HEK293T (cell line): ENCODE measurements at regions not wholly inside any gene's neighbourhood (a gene's known extent, or its start where the extent isn't known, plus 50 kb on each side); places are given as distances from the start of the nearest gene placed in this dataset.

ENCODE experiments used
- BHLHE40 ChIP-seq: fragments of 450-650 bp; IDR thresholded peaks from 2 replicates; pipeline ENCODE4 v1.6.1; 2016; ENCODE audit warnings: mild to moderate bottlenecking, moderate library complexity, borderline replicate concordance
- CTBP1 ChIP-seq: fragments of 450-650 bp; IDR thresholded peaks from 2 replicates; pipeline ENCODE4 v1.6.1; 2016; ENCODE audit warnings: borderline replicate concordance
- ELF4 ChIP-seq: fragments of 450-650 bp; IDR thresholded peaks from 2 replicates; pipeline ENCODE4 v1.6.1; 2017; ENCODE audit warnings: antibody characterized with exemption
- FOXA1 ChIP-seq: fragments of 450-650 bp; IDR thresholded peaks from 2 replicates; pipeline ENCODE4 v1.6.1; 2016; ENCODE audit warnings: mild to moderate bottlenecking
- FOXK2 ChIP-seq: fragments of 450-650 bp; IDR thresholded peaks from 2 replicates; pipeline ENCODE4 v1.6.1; 2016; ENCODE audit warnings: mild to moderate bottlenecking
- FOXM1 ChIP-seq: fragments of 450-650 bp; IDR thresholded peaks from 2 replicates; pipeline ENCODE4 v1.6.1; 2017; ENCODE audit warnings: mild to moderate bottlenecking, borderline replicate concordance
- HDGF ChIP-seq: fragments of 450-650 bp; IDR thresholded peaks from 2 replicates; pipeline ENCODE4 v1.6.1; 2017; ENCODE audit warnings: antibody characterized with exemption, borderline replicate concordance
- L3MBTL2 ChIP-seq: fragments of 450-650 bp; conservative IDR thresholded peaks from 2 replicates; pipeline ENCODE4 v1.6.1; 2016; ENCODE audit warnings: mild to moderate bottlenecking
- LEF1 ChIP-seq: fragments of 450-650 bp; IDR thresholded peaks from 2 replicates; pipeline ENCODE4 v1.6.1; 2017; ENCODE audit warnings: mild to moderate bottlenecking, borderline replicate concordance
- NFRKB ChIP-seq: fragments of 450-650 bp; IDR thresholded peaks from 2 replicates; pipeline ENCODE4 v1.6.1; 2016; ENCODE audit warnings: mild to moderate bottlenecking, moderate library complexity
- SP1 ChIP-seq: fragments of 450-650 bp; IDR thresholded peaks from 2 replicates; pipeline ENCODE4 v1.6.1; 2017
- SUZ12 ChIP-seq: fragments of 450-650 bp; IDR thresholded peaks from 2 replicates; pipeline ENCODE4 v1.6.1; 2016; ENCODE audit warnings: mild to moderate bottlenecking
- TARDBP ChIP-seq: fragments of 450-650 bp; IDR thresholded peaks from 2 replicates; pipeline ENCODE4 v1.6.1; 2016
- ZNF384 ChIP-seq: fragments of 450-650 bp; IDR thresholded peaks from 2 replicates; pipeline ENCODE4 v1.6.1; 2016

DNA sequence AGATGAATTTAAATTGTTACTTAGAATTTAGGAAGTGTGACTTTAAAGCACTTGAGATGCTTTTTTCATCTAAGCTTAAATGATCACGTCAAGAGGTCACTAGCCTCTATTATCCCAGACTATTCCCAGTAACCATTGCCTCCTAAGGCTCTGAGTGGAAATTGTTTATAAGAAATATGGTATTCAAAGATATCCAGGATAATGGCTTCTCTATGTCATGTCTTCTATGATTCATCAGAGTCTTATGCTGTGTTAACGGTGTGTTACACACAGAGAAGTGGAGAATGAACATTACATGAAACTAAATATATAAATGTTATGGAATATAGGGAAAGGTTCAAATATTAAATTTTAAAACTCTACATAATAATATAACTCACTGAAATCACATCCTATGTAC is 79.8 kb upstream of the NBEA start:
- TF ChIP-seq CTBP1 (no peak), TARDBP (no peak), FOXM1 (no peak), SUZ12 (no peak), NFRKB (no peak), SP1 (no peak), FOXA1 (no peak), ELF4 (no peak), ZNF384 (no peak), FOXK2 (no peak), L3MBTL2 (no peak), HDGF (no peak), LEF1 (no peak), BHLHE40 (no peak)
